Lower leg skin (tissue), 4 donors: ENCODE measurements at regions not wholly inside any gene's neighbourhood (a gene's known extent, or its start where the extent isn't known, plus 50 kb on each side); places are given as distances from the start of the nearest gene placed in this dataset.

Experiments
- DNase-seq, 2 donors: peaks; one replicate each; pipeline ENCODE4 v3.0.0-alpha.2; 2019; ENCODE audit warnings: low spot score in 2 of 2
- H3K4me3 ChIP-seq: fragments of 200-600 bp; sonication (generic); 2 replicates; pipeline ENCODE4 v1.5.1; 2017; ENCODE audit warnings: mild to moderate bottlenecking, low read depth; ENCODE audit not compliant: poor library complexity, severe bottlenecking
- CTCF ChIP-seq, 3 donors: fragments of 450-650 bp; IDR thresholded peaks; one replicate each; pipeline ENCODE4 v1.5.1; 2016; ENCODE audit warnings: antibody characterized with exemption in 3 of 3, mild to moderate bottlenecking in 3 of 3, moderate library complexity in 2 of 3
- POLR2A ChIP-seq, 2 donors: fragments of 450-650 bp; IDR thresholded peaks; one replicate each; pipeline ENCODE4 v1.6.1; 2016 to 2017; ENCODE audit warnings: antibody characterized with exemption in 2 of 2, mild to moderate bottlenecking in 1 of 2, moderate library complexity in 1 of 2
- WGBS, 2 donors: methylation state at CpG; one replicate each; pipeline ENCODE4 v1.1.5; 2018; 5-methylcytosine and 5-hydroxymethylcytosine counted together
- intact Hi-C: fragments of 100-400 bp; cut with DNase I; formaldehyde crosslinking; loops from one replicate; pipeline ENCODE4 v1.15.0; 2023; ENCODE audit warnings: low total_unique reads

GRCh38 chr2:176536439-176537133 lies 267.3 kb downstream of the MTX2 start:
- TF ChIP-seq CTCF (IDR thresholded peaks at IDR 0.05) (no peak), POLR2A (IDR thresholded peaks at IDR 0.05) (no peak)
- intact Hi-C loops, result no loop called here
- WGBS, 2 donors, result 67 to 73% methylated on average over 3 of the region's 3 CpGs
- no peak for DNase-seq
- H3K4me3 ChIP-seq, result no peak overlapping the region

GRCh38 chr2:176537932-176538331 lies 268.7 kb downstream of the MTX2 start:
- no peak overlapping the region for H3K4me3 ChIP-seq
- intact Hi-C loops, result no loop called here
- DNase-seq, result no peak
- TF ChIP-seq CTCF (IDR thresholded peaks at IDR 0.05) (no peak), POLR2A (IDR thresholded peaks at IDR 0.05) (no peak)
- WGBS, 2 donors, result 71 to 74% methylated on average over 3 of the region's 3 CpGs

- intact Hi-C loops, result loop anchor here (10.0 kb wide), 1 partner anchor 86 kb away; no protein-coding TSS in a partner anchor
- no peak overlapping the region for H3K4me3 ChIP-seq
- DNase-seq, result no peak
- no peak for TF ChIP-seq POLR2A (IDR thresholded peaks at IDR 0.05)
- no peak for TF ChIP-seq CTCF (IDR thresholded peaks at IDR 0.05)
- WGBS, 2 donors, result 81 to 94% methylated on average over 1 of the region's 1 CpG
Observed at GRCh38 chr2:176540995-176541394, 271.8 kb downstream of the MTX2 start.

- no peak overlapping the region for H3K4me3 ChIP-seq
- DNase-seq, result no peak
- intact Hi-C loops, result loop anchor here (10.0 kb wide), 1 partner anchor 88 kb away; no protein-coding TSS in a partner anchor
- TF ChIP-seq CTCF (IDR thresholded peaks at IDR 0.05), result no peak
- no peak for TF ChIP-seq POLR2A (IDR thresholded peaks at IDR 0.05)
- 41 to 48% methylated on average over 1 of the region's 1 CpG for WGBS, 2 donors
Observed at GRCh38 chr2:176542476-176542875, 273.2 kb downstream of the MTX2 start.

- no peak overlapping the region for H3K4me3 ChIP-seq
- intact Hi-C loops, result loop anchor here (10.0 kb wide), 1 partner anchor 90 kb away; no protein-coding TSS in a partner anchor
- DNase-seq, result no peak
- WGBS, 2 donors, result 80 to 92% methylated on average over 4 of the region's 4 CpGs
- TF ChIP-seq POLR2A (IDR thresholded peaks at IDR 0.05) (no peak), CTCF (IDR thresholded peaks at IDR 0.05) (no peak)
Observed at GRCh38 chr2:176544557-176544956, 275.3 kb downstream of the MTX2 start.
